ENCODE measurements at regions not wholly inside any gene's neighbourhood (a gene's known extent, or its start where the extent isn't known, plus 50 kb on each side); places are given as distances from the start of the nearest gene placed in this dataset.

DNA sequence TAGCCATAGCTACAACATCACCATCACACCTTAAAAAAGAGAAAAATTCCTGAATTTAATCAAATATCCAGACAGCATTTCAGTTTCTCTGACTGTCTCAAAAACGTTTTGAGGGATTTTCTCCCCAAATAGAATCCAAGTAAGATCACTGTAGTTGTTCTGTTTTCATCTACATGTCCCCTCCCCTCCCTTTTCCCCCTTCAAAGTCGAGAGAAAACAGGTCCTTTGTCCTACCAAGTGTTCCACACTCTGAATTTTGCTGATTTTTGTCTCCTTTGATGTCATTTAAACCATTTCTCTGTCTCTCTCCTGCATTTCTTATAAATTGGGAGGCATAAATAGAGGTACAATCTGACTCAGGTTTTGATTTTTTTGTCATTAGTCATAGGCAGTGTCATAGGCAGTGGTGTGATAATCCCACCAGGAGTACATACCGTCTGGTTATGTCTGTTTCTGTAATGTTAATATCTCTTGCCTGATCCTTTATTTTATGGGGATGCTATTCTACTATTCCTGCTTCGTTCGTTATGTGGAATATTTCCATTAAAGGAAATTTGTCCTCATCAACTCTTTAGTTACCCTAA lies 348.6 kb downstream of the PTTG2 start:
- DNase-seq (ENCODE audit: low read depth in 1 of 2, low spot score in 1 of 2) = no peak
- Histone ChIP-seq H3K4me3 (replicated peaks; ENCODE audit: insufficient read depth, low read length) (no peak overlapping the region), H3K27me3 (ENCODE audit: insufficient read depth, poor library complexity, severe bottlenecking) (no peaks in the 10 kb centered on the region), H3K27ac (replicated peaks) (no peak overlapping the region)
- TF ChIP-seq GABPA (IDR thresholded peaks at IDR 0.05; ENCODE audit: low read depth) (no peak), POLR2AphosphoS5 (IDR thresholded peaks at IDR 0.05; ENCODE audit: low read depth) (no peak), SPI1 (IDR thresholded peaks at IDR 0.05; ENCODE audit: borderline replicate concordance, low read depth) (no peak)
- TF ChIP-seq, protein P1, sequence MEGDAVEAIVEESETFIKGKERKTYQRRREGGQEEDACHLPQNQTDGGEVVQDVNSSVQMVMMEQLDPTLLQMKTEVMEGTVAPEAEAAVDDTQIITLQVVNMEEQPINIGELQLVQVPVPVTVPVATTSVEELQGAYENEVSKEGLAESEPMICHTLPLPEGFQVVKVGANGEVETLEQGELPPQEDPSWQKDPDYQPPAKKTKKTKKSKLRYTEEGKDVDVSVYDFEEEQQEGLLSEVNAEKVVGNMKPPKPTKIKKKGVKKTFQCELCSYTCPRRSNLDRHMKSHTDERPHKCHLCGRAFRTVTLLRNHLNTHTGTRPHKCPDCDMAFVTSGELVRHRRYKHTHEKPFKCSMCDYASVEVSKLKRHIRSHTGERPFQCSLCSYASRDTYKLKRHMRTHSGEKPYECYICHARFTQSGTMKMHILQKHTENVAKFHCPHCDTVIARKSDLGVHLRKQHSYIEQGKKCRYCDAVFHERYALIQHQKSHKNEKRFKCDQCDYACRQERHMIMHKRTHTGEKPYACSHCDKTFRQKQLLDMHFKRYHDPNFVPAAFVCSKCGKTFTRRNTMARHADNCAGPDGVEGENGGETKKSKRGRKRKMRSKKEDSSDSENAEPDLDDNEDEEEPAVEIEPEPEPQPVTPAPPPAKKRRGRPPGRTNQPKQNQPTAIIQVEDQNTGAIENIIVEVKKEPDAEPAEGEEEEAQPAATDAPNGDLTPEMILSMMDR (IDR thresholded peaks at IDR 0.05; ENCODE audit: insufficient read depth, low read length) = no peak
- TF ChIP-seq, protein P2, sequence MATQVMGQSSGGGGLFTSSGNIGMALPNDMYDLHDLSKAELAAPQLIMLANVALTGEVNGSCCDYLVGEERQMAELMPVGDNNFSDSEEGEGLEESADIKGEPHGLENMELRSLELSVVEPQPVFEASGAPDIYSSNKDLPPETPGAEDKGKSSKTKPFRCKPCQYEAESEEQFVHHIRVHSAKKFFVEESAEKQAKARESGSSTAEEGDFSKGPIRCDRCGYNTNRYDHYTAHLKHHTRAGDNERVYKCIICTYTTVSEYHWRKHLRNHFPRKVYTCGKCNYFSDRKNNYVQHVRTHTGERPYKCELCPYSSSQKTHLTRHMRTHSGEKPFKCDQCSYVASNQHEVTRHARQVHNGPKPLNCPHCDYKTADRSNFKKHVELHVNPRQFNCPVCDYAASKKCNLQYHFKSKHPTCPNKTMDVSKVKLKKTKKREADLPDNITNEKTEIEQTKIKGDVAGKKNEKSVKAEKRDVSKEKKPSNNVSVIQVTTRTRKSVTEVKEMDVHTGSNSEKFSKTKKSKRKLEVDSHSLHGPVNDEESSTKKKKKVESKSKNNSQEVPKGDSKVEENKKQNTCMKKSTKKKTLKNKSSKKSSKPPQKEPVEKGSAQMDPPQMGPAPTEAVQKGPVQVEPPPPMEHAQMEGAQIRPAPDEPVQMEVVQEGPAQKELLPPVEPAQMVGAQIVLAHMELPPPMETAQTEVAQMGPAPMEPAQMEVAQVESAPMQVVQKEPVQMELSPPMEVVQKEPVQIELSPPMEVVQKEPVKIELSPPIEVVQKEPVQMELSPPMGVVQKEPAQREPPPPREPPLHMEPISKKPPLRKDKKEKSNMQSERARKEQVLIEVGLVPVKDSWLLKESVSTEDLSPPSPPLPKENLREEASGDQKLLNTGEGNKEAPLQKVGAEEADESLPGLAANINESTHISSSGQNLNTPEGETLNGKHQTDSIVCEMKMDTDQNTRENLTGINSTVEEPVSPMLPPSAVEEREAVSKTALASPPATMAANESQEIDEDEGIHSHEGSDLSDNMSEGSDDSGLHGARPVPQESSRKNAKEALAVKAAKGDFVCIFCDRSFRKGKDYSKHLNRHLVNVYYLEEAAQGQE (IDR thresholded peaks at IDR 0.05; ENCODE audit: insufficient replicate concordance, low read depth) = no peak

DNA sequence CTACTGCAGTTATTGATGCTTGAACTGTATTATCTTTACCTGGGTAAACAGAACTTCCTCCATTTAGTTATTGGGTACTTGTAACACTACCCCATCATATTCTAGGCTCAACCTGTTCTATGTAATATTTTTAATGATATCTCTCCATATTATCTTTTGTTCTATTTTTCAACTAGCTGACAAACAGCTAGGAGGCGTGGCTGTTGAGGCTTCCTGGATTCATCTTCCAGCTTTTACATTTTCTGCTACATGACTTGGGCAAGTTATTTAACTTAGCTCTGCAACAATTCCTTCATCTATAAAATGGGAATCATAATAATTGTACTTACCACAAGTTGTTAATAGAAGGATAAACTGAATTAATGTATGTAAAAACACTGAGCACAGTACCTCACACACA lies 349.3 kb downstream of the PTTG2 start:
- H3K4me3 ChIP-seq (replicated peaks; ENCODE audit: insufficient read depth, low read length) = no peak overlapping the region
- H3K27ac ChIP-seq (replicated peaks) = no peak overlapping the region
- no peak for DNase-seq (ENCODE audit: low read depth in 1 of 2, low spot score in 1 of 2)
- no peaks in the 10 kb centered on the region for H3K27me3 ChIP-seq (ENCODE audit: insufficient read depth, poor library complexity, severe bottlenecking)
- TF ChIP-seq SPI1 (IDR thresholded peaks at IDR 0.05; ENCODE audit: borderline replicate concordance, low read depth) (no peak), POLR2AphosphoS5 (IDR thresholded peaks at IDR 0.05; ENCODE audit: low read depth) (no peak), GABPA (IDR thresholded peaks at IDR 0.05; ENCODE audit: low read depth) (no peak)
- TF ChIP-seq, protein P1 (IDR thresholded peaks at IDR 0.05; ENCODE audit: insufficient read depth, low read length) = no peak
- TF ChIP-seq, protein P2 (IDR thresholded peaks at IDR 0.05; ENCODE audit: insufficient replicate concordance, low read depth) = no peak

DNA sequence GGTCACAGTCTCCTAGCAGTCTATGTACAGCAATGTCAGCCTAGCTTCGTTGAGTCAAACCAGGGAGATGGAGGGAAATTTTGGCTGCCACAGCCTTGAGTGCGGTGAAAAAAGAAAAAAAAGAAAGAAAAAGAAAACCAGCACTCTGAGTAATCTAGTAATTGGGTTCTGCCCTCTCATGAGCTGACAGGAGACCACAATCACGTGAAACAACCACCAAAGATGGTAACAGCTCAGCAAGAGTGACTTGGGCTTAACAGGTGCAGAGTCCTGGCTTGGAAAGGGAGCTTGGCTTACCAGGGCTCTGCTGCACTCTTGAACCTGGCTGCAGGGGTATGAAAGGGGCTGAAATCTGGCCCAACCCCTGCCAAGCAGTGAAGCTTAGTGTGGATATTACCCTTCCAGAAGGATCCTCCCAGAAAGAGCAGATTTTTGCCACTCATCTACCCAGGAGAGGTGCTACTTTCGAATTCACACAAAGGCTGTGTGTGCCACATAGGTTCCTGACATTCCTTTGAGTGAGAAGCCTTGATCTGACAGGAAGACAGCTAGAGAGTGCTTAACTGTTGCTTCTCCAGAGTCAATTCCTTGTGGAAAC lies 350.3 kb downstream of the PTTG2 start:
- DNase-seq (ENCODE audit: low read depth in 1 of 2, low spot score in 1 of 2) = peak in 1 of 2 experiments; percentile 28
- H3K27me3 ChIP-seq (ENCODE audit: insufficient read depth, poor library complexity, severe bottlenecking) = no peaks in the 10 kb centered on the region
- H3K27ac ChIP-seq (replicated peaks) = no peak overlapping the region
- TF ChIP-seq GABPA (IDR thresholded peaks at IDR 0.05; ENCODE audit: low read depth) (no peak), POLR2AphosphoS5 (IDR thresholded peaks at IDR 0.05; ENCODE audit: low read depth) (no peak)
- TF ChIP-seq, protein P2 (IDR thresholded peaks at IDR 0.05; ENCODE audit: insufficient replicate concordance, low read depth) = no peak
- no peak overlapping the region for H3K4me3 ChIP-seq (replicated peaks; ENCODE audit: insufficient read depth, low read length)

Data from HL-60 (cell line).